ENCODE measurements at regions not wholly inside any gene's neighbourhood (a gene's known extent, or its start where the extent isn't known, plus 50 kb on each side); places are given as distances from the start of the nearest gene placed in this dataset.
"Not testable (repeated sequence)": the region's sequence is repeated elsewhere in the genome, so short reads cannot be mapped to it uniquely, and the experiment has no call there.

DNA sequence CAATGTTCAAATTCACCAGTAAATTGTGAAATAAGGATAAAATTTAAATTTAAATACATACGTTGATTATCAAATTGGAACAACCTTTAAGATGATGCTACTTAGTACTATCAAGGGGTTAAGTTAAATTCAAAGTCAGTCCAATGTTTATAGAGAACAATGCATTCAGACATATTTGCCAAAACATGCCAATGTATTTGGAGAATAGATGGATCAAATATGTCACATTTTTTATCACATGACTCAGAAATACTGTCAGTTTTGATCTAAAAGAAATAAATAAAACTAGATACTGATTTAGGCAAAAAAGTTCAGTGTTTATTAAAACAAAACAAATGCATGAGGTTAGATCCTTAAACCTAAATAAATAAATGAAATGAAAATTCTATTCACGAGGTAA, 281.2 kb downstream of the SLITRK5 start:
- intact Hi-C loops (cut with DNase I, micrococcal nuclease), result no loop called here

GRCh38 chr13:87953381-87953780, 282.2 kb downstream of the SLITRK5 start:
- H3K36me3 ChIP-seq (ENCODE audit: low read depth), result no peaks in the 10 kb centered on the region
- no peaks in the 10 kb centered on the region for H3K9me3 ChIP-seq
- DNase-seq, result no peak
- intact Hi-C loops (cut with DNase I, micrococcal nuclease), result no loop called here
- TF ChIP-seq, protein P1, sequence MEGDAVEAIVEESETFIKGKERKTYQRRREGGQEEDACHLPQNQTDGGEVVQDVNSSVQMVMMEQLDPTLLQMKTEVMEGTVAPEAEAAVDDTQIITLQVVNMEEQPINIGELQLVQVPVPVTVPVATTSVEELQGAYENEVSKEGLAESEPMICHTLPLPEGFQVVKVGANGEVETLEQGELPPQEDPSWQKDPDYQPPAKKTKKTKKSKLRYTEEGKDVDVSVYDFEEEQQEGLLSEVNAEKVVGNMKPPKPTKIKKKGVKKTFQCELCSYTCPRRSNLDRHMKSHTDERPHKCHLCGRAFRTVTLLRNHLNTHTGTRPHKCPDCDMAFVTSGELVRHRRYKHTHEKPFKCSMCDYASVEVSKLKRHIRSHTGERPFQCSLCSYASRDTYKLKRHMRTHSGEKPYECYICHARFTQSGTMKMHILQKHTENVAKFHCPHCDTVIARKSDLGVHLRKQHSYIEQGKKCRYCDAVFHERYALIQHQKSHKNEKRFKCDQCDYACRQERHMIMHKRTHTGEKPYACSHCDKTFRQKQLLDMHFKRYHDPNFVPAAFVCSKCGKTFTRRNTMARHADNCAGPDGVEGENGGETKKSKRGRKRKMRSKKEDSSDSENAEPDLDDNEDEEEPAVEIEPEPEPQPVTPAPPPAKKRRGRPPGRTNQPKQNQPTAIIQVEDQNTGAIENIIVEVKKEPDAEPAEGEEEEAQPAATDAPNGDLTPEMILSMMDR (IDR thresholded peaks at IDR 0.05), result no peak
- no peak for ATAC-seq
- H3K4me3 ChIP-seq, result no peak overlapping the region
- H3K4me1 ChIP-seq (ENCODE audit: low read depth), result no peaks in the 10 kb centered on the region

More for the DNA sequence above, 281.2 kb downstream of the SLITRK5 start:
- no peaks in the 10 kb centered on the region for H3K9me3 ChIP-seq
- no peak overlapping the region for H3K4me3 ChIP-seq
- DNase-seq, result no peak
- TF ChIP-seq, protein P1 (IDR thresholded peaks at IDR 0.05), result no peak
- no peaks in the 10 kb centered on the region for H3K36me3 ChIP-seq (ENCODE audit: low read depth)
- H3K4me1 ChIP-seq (ENCODE audit: low read depth), result no peaks in the 10 kb centered on the region
- no peak for ATAC-seq

GRCh38 chr13:87954091-87954490, 282.9 kb downstream of the SLITRK5 start:
- H3K4me3 ChIP-seq, result no peak overlapping the region
- ATAC-seq, result no peak
- H3K9me3 ChIP-seq, result no peaks in the 10 kb centered on the region
- H3K36me3 ChIP-seq (ENCODE audit: low read depth), result no peaks in the 10 kb centered on the region
- intact Hi-C loops (cut with DNase I, micrococcal nuclease), result no loop called here
- TF ChIP-seq, protein P1 (IDR thresholded peaks at IDR 0.05), result no peak
- H3K4me1 ChIP-seq (ENCODE audit: low read depth), result no peaks in the 10 kb centered on the region
- no peak for DNase-seq

- Histone ChIP-seq H3K4me1 (ENCODE audit: low read depth) (no peaks in the 10 kb centered on the region), H3K9me3 (no peaks in the 10 kb centered on the region), H3K36me3 (ENCODE audit: low read depth) (no peaks in the 10 kb centered on the region), H3K4me3 (no peak overlapping the region)
- ATAC-seq (no peak), DNase-seq (no peak)
- intact Hi-C loops (cut with DNase I, micrococcal nuclease), result no loop called here
- TF ChIP-seq, protein P1 (IDR thresholded peaks at IDR 0.05), result no peak
These were observed 290.4 kb downstream of the SLITRK5 start for GRCh38 chr13:87961546-87961945.

DNA sequence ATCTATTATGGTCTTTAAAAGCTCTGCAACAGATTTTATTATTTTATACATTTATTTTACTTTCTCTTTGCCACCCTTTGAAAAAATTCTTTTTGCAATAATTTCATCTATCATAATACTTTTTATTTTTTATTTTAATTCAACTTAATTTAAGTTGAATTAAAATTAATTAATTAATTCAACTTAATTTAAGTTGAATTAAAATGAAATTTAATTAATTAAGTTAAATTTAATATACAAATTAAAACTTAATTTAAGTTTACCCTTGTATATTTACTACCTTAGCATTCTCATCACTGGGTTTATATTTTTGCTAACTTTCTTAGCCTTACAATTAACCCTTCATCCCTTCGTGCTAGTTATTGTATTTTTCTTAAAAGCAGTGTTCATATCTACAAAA, 301.4 kb downstream of the SLITRK5 start:
- Histone ChIP-seq H3K4me3 (no peak overlapping the region), H3K4me1 (ENCODE audit: low read depth) (no peaks in the 10 kb centered on the region), H3K36me3 (ENCODE audit: low read depth) (no peaks in the 10 kb centered on the region), H3K9me3 (peaks cover 4% of the 10 kb centered on the region)
- DNase-seq (no peak), ATAC-seq (no peak)
- TF ChIP-seq, protein P1 (IDR thresholded peaks at IDR 0.05), result no peak
- intact Hi-C loops (cut with DNase I, micrococcal nuclease), result no loop called here

- intact Hi-C loops (cut with DNase I, micrococcal nuclease), result no loop called here
- ATAC-seq (no peak), DNase-seq (no peak)
- no peak overlapping the region for H3K4me3 ChIP-seq
- TF ChIP-seq, protein P1 (IDR thresholded peaks at IDR 0.05), result no peak
- H3K4me1 ChIP-seq (ENCODE audit: low read depth), result no peaks in the 10 kb centered on the region
- H3K9me3 ChIP-seq, result peaks cover 4% of the 10 kb centered on the region
- H3K36me3 ChIP-seq (ENCODE audit: low read depth), result no peaks in the 10 kb centered on the region
These were observed 303.9 kb downstream of the SLITRK5 start for GRCh38 chr13:87975035-87975434.

- H3K9me3 ChIP-seq; ATAC-seq; H3K4me3 ChIP-seq; H3K4me1 ChIP-seq (ENCODE audit: low read depth); intact Hi-C loops (cut with DNase I, micrococcal nuclease); DNase-seq; H3K36me3 ChIP-seq (ENCODE audit: low read depth): not testable (repeated sequence)
These were observed 305.5 kb downstream of the SLITRK5 start for GRCh38 chr13:87976650-87977049.
